HG03139 (cell line): ENCODE measurements at regions not wholly inside any gene's neighbourhood (a gene's known extent, or its start where the extent isn't known, plus 50 kb on each side); places are given as distances from the start of the nearest gene placed in this dataset.

Source experiments
- ATAC-seq: cut with Tn5 transposase; IDR thresholded peaks from one replicate; pipeline ENCODE4 v1.9.1; 2021; ENCODE audit not compliant: unreplicated experiment

- ATAC-seq, result no peak
Observed at GRCh38 chr7:47691988-47692387, 110.1 kb upstream of the TNS3 start.

DNA sequence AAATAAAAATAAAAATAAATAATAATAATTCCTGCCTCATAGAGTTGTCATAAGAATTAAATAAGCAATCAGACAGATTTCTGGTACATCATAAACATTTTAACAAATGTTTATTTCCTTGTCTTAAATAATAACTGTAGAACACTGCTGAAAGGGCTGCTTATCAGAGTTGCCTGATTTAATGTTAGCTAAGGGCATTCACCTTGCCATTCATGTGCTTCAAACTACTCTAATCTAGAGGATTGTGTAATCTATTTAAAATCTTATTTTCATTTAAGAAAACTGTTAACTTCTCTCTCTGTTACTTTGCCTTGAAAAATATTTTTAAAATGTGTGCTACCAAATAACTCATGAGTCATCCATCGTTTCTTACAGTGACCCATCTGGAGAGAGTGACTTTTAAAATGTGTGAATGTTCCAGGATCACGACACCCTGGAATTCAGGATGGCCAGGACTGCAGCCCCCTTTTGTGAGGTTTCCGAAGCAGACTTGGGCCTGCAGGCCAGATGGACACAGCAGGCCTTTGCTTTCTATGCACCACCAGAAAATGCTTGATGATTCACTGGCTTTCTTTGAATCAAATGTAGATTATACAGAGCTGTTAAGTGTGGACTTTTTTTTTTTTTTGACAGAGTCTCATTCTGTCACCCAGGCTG lies 109.1 kb upstream of the TNS3 start:
- no peak for ATAC-seq

GRCh38 chr7:47689558-47689957 lies 107.6 kb upstream of the TNS3 start:
- ATAC-seq, result no peak

- no peak for ATAC-seq
Observed at GRCh38 chr7:47688311-47689100, 106.6 kb upstream of the TNS3 start.

DNA sequence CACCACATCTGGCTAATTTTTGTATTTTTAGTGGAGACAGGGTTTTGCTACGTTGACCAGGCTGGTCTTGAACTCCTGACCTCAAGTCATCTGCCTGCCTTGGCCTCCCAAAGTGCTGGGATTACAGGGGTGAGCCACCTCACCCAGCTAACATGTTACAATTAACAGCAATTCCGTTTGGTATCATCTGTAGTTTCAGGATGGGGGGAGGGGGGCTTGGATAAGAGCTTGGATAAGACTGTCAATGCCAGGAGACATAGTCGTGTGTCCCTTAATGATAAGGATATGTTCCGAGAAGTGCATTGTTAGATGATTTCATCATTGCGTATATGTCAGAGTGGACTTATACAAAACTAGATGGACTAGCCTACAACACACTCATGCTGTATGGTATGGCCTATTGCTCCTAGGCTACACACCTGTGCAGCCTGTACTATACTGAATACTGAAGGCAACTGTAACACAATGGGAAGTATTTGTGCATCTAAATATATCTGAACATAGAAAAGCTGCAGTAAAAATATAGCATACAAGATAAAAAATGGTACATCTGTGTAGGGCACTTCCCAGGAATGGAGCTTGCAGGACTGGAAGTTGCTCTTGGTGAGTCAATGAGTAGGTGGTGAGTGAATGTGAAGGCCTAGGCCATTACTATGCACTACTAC lies 103.9 kb upstream of the TNS3 start:
- no peak for ATAC-seq

- ATAC-seq, result no peak
Observed at GRCh38 chr7:47685151-47685550, 103.2 kb upstream of the TNS3 start.

DNA sequence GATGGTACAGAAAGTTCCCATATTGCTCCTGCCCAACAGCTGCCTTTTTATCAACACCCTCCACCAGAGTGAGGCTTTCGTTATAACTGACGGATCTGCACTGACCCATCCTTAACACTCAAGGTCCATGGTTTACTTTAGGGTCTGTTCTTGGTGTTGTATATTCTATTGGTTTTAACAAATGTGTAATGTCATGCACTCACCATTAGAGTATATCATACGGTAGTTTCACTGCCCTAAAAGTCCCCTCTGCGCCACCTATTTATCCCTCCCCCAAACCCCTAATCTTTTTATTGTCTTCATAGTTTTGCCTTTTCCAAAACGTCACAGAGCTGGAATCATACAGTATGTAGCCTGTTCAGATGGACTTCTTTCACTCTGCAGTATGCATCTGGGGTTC lies 102.8 kb upstream of the TNS3 start:
- ATAC-seq, result no peak

- no peak for ATAC-seq
Observed at GRCh38 chr7:47683485-47683898, 101.6 kb upstream of the TNS3 start.

DNA sequence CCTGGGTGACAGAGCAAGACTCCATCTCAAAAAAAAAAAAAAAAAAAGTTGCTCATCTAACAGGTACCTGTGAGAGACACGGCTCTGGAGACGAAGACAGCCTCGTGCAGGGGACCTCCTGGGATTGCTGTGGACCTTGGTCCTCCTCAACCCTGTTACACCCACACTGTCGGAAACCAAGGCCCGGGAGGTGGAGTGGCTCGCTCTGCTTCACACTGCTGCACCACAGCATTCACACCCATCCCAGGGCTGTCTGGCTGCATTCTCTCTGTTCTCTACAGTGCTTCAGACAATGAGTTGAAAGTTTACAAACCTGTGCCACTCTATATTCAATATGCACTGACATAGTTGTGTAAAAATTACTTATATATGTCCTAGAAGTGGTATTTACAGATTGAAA lies 101.0 kb upstream of the TNS3 start:
- no peak for ATAC-seq

- no peak for ATAC-seq
Observed at GRCh38 chr7:47681249-47681810, 99.4 kb upstream of the TNS3 start.

- no peak for ATAC-seq
Observed at GRCh38 chr7:47678641-47679380, 96.9 kb upstream of the TNS3 start.

- no peak for ATAC-seq
Observed at GRCh38 chr7:47677664-47678063, 95.8 kb upstream of the TNS3 start.

DNA sequence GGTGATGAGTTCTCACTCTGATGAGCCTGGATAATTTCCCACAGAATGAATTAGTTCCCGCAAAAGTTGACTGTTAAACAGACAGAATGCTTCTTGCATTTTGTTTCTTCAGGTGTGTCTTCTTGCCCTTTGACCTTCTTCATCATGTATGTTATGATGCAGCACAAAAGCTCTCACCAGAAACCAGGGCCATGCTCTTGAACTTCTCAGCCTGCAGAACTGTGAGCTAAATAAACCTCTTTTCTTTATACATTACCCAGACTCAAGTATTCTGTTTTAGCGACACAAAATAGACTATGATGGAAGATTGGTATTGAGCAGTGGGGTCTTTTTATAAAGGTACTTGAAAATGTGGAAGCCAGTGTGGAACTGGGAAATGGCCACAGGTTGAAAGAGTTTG lies 95.2 kb upstream of the TNS3 start:
- no peak for ATAC-seq

DNA sequence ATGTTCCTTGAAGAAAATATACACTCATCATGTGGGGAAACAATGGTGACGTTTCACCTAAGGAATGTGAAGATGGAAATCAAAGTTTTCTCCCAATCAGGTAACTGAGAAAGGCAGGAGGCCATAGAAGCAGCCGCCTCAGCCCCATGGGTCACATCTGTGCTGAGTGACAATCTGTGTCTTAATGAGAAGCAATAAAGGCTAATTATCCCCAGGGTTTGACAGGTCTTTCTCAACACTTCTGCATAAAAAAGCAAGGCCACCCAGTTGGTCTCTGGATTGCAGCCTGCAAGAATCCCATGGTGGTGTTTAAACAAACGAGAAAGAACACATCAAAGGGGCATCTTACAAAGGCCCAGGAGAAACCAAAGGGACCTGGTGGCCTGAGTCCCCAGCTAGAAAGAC lies 91.1 kb upstream of the TNS3 start:
- ATAC-seq, result no peak

- ATAC-seq, result no peak
Observed at GRCh38 chr7:47672271-47672791, 90.4 kb upstream of the TNS3 start.

GRCh38 chr7:47671358-47671757 lies 89.4 kb upstream of the TNS3 start:
- no peak for ATAC-seq

DNA sequence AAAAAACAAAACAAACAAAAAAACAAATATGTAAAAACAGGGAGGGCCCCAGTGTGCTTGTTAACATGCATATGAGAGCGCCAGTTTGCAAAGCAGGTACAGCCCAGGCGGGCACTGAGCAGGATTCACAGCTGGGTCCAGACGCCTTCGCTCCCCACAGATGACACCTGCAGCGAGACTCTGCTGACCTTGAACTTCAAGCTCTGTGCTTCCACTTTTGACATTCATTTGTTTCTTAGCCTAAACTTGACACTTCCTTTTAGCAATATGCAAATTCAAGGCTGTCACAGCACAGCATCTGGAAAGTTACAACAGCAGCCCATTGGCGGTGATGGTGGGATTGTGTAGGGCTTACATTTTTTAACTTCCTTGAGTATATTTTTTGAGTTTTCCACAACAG lies 88.8 kb upstream of the TNS3 start:
- peak; percentile 75 for ATAC-seq

- no peak for ATAC-seq
Observed at GRCh38 chr7:47669901-47670384, 88.0 kb upstream of the TNS3 start.

- ATAC-seq, result peak; percentile 77
Observed at GRCh38 chr7:47669178-47669891, 87.4 kb upstream of the TNS3 start.
